ENCODE measurements at regions not wholly inside any gene's neighbourhood (a gene's known extent, or its start where the extent isn't known, plus 50 kb on each side); places are given as distances from the start of the nearest gene placed in this dataset.

- no peak for DNase-seq (ENCODE audit: low spot score)
Observed at GRCh38 chr12:38139456-38139855, 177.1 kb upstream of the ALG10B start.

DNA sequence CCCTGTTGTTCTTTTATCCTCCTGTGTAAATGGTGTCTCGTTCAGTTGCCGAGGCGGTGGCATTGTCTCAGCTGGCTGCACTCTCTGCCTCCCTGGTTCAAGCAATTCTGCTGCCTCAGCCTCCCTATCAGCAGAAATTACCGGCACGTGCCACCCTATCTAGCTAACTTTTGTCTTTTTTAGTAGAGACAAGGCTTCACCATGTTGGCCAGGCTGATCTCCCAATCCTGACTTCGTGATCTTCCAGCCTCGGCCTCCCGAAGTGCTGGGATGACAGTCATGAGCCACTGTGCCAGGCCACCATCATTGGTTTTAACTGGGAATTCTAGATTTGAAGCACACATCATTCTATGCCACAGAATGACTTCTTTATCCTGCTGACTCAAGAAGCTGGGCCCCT is 175.3 kb upstream of the ALG10B start:
- DNase-seq (ENCODE audit: low spot score) = no peak

- DNase-seq (ENCODE audit: low spot score) = no peak
Observed at GRCh38 chr12:38141861-38142260, 174.7 kb upstream of the ALG10B start.

DNA sequence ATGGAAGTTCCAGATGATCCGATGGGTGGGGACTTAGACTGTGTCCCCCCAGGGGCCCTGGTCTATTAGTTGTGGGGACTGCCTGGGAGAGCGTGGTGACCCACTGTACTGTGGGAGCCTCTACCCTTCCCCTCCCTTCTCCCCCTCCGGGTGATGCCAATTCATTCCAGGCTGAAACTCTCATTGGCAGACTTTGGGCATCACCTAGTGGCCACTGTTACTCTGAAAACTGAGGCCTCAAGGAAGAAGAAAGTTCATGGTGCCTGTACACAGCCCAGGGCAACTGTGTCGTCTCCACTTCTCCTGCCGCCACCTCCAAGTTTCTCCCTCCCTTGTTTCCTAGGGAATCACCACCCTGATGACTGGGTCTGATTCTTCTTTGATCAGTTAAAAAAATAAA is 173.6 kb upstream of the ALG10B start:
- DNase-seq (ENCODE audit: low spot score) = no peak

DNA sequence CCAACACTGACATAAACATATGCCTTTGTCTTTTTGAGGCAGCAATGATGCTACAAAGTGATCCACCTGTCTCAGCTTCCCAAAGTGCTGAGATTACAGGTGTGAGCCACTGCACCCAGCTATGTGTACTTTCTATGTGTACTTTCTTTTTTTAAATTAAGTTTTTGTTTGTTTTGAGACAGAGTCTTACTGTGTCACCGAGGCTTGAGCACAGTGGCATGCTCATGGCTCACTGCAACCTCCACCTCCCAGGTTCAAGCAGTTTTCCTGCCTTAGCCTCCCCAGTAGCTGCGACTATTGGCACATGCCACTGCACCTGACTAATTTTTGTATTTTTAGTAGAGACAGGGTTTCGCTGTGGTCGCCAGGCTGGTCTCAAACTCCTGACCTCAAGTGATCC is 172.5 kb upstream of the ALG10B start:
- no peak for DNase-seq (ENCODE audit: low spot score)

GRCh38 chr12:38144601-38145436 is 171.8 kb upstream of the ALG10B start:
- no peak for DNase-seq (ENCODE audit: low spot score)

GRCh38 chr12:38149395-38150073 is 167.0 kb upstream of the ALG10B start:
- no peak for DNase-seq (ENCODE audit: low spot score)

DNA sequence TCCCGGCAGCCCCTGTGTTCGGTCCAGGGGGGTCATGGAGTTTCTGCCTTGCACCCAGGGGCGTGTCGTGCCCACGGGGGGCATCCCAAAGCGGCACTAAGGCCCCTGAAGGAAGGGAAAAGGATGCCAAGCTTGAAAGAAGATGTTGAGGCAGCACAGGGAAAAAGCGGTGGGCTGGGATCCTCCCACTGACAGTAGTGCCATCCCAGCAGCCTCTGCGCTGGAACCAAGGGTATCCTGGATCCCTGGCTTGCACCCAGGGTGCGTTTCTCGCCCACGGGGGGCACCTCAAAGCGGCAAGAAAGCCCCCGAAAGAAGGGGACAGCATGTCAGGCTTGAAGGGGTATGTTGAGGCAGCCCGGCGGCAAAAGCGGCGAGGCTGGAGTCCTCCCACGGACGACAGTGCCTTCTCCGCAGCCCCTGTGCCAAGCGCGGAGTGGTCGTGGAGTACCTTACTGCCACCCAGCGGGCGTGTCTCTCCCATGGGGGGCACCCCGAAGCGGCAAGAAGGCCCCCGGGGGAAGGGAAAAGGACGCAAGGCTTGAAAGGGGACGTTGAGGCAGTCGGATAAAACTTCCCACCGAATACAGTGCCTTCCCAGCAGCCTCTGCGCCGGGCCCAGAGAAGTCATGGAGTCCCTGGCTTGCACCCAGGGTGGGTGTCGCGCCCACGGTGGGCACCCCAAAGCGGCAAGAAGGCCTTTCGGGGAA is 164.4 kb upstream of the ALG10B start:
- no peak for DNase-seq (ENCODE audit: low spot score)

DNA sequence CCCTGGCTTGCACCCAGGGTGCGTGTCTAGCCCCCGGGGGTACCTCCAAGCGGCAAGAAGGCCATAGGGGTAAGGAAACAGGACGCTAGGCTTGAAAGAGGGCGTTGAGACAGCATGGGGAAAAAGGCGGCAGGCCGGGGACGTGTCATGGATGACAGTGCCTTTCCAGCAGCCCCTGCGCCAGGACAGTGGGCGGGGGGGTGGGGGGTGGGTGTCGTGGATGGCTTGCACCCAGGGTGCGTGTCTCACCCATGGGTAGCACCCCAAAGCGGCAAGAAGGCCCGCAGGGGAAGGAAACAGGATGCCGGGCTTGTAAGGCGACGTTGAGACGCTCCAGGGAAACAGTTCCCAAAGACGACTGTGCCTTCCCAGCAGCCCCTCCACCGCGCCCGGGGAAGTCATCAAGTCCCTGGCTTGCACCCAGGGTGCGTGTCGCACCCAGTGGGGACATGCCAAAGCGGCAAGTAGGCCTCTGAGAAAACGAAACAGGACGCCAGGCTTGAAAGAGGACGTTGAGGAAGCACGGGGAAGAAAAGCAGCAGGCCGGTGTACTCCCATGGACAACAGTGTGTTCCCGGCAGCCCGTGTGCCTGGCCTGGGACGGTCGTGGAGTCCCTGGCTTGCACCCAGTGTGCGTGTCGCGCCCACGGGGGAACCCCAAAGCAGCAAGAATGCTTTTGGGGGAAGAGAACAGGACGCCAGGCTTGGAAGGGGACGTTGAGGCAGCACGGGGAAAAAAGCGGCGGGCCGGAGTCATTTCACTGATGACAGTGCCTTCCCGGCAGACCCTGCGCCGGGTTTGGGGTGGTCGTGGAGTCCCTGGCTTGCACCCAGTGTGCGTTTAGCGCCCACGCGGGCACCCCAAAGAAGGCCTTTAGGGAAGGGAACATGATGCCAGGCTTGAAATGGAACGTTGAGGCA is 163.5 kb upstream of the ALG10B start:
- no peak for DNase-seq (ENCODE audit: low spot score)

DNA sequence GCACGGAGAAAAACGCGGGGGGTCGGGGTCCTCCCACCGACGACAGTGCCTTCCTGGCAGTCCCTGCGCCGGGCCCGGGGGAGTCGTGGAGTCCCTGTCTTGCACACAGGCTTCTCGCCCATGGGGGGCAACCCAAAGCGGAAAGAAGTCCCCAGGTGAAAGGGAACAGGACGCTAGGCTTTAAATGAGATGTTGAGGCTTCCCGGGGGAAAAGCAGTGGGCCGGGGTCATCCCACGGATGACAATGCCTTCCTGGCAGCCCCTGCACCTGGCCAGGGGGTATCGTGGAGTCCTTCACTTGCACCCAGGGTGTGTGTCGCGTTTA is 162.9 kb upstream of the ALG10B start:
- DNase-seq (ENCODE audit: low spot score) = no peak

GRCh38 chr12:38154096-38155019 is 162.2 kb upstream of the ALG10B start:
- DNase-seq (ENCODE audit: low spot score) = no peak

GRCh38 chr12:38155020-38155395 is 161.6 kb upstream of the ALG10B start:
- DNase-seq (ENCODE audit: low spot score) = no peak

DNA sequence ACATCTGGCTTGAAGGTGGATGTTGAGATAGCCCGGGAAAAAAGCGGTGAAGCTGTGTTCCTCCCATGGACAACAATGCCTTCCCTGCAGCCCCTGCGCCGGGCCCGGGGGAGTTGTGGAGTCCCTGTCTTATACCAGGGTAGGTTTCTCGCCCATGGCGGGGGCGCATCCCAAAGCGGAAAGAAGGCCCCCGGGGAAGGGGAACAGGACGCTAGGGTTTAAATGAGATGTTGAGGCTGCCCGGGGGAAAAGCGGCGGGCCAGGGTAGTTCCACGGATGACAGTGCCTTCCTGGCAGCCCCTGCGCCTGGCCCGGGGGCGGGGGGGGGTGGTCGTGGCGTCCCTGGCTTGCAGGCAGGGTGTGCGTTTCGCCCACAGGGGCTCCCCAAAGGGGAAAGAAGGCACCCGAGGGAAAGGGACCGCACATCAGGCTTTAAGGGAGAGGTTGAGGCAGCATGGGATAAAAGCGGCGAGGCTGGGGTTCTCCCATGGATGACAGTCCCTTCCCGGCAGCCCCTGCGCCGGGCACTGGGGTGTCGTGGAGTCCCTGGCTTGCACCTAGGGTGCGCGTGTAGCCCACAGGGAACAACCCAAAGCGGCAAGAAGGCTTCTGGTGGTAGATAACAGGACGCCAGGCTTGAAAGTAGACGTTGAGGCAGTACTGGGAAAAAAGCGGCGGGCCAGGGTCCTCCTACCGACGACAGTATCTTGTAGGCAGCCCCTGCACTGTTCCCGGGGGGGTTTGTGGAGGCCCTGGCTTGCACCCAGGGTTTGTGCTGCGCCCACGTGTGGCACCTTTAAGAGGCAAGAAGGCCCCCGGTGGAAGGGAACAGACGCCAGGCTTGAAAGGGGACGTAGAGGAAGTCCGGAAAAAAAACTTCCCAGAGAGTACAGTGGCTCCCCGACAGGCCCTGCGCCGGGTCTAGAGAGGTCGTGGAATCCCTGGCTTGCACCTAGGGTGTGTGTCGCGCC is 160.8 kb upstream of the ALG10B start:
- DNase-seq (ENCODE audit: low spot score) = no peak

DNA sequence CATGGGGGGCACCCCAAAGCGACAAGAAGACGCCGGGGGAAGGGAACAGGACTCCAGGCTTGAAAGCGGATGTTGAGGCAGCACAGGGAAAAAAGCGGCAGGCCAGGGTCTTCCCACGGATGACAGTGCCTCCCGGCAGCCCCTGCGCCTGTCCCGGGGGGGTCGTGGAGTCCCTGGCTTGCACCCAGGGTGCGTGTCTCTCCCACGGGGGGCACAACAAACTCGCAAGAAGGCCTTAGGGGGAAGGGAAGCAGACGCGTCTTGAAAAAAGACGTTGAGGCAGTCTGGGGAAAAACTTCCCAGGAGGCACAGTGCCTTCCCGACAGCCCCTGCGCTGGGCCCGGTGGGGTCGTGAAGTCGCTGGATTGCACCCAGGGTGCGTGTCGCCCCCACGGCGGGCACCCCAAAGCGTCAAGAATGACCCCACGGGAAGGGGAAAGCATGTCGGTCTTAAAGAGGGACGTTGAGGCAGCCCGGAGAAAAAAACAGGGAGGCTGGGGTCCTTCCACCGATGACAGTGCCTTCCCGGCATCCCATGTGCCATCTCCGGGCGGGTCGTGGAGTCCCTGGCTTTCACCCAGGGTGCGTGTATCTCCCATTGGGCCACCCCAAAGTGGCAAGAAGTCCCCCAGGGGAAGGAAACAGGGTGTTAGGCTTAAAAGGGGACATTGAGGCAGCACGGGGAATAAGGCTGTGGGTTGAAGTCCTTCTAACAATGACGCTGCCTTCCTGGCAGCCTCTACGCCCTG is 159.9 kb upstream of the ALG10B start:
- no peak for DNase-seq (ENCODE audit: low spot score)

DNA sequence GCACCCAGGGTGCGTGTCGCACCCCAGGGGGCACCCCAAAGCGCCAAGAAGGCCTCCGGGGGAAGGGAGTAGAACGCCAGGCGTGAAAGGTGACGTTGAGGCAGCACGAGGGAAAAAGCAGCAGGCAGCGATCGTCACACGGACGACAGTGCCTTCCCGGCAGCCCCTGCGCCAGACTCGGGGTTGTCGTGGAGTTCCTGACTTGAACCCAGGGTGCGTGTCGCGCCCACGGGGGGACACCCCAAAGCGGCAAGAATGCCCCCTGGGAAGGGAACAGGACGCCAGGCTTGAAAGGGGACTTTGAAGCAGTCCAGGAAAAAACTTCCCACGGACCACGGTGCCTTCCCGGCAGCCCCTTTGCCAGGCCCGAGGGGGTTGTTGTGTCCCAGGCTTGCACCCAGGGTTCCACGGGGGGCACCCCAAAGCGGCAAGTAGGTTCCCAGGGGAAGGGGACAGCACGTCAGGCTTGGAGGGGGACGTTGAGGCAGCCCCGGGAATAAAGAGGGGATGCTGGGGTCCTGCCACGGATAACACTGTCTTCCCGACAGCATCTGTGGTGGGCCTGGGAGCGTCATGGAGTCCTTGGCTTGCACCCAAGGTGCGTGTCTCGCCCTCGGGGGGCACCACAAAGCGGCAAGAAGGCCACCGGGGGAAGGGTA is 159.2 kb upstream of the ALG10B start:
- no peak for DNase-seq (ENCODE audit: low spot score)

GRCh38 chr12:38157933-38158401 is 158.6 kb upstream of the ALG10B start:
- DNase-seq (ENCODE audit: low spot score) = no peak

GRCh38 chr12:38158428-38159091 is 158.0 kb upstream of the ALG10B start:
- no peak for DNase-seq (ENCODE audit: low spot score)

DNA sequence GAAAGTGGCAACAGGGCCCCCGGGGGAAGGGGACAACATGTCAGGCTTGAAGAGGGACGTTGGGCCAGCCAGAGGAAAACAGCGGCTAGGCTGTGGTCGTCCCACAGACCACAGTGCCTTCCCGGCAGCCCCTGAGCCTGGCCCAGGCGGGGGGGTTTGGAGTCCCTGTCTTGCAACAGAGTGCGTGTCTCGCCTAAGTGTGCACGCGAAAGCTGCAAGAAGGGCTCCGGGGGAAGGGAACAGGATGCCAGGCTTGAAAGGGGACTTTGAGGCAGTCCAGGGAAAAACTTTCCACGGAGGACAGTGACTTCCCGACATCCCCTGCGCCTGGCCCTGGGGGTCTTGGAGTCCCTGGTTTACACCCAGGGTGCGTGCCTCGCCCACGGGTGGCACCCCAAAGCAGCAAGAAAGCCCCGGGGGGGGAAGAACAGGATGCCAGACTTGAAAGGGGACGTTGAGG is 157.5 kb upstream of the ALG10B start:
- no peak for DNase-seq (ENCODE audit: low spot score)
